NB4 (cell line): ENCODE measurements at regions not wholly inside any gene's neighbourhood (a gene's known extent, or its start where the extent isn't known, plus 50 kb on each side); places are given as distances from the start of the nearest gene placed in this dataset.

ENCODE experiments used
- DNase-seq: peaks from one replicate; pipeline ENCODE4 v3.0.0; 2010; ENCODE audit warnings: low read depth
- H3K4me3 ChIP-seq: one replicate; pipeline ENCODE4 v1.5.1; 2011; ENCODE audit warnings: mild to moderate bottlenecking, low read depth, low read length, moderate library complexity
- CTCF ChIP-seq: IDR thresholded peaks from one replicate; pipeline ENCODE4 v1.5.1; 2012; ENCODE audit warnings: low read depth, low read length
- MAX ChIP-seq: IDR thresholded peaks from 2 replicates; pipeline ENCODE4 v1.6.1; 2011; ENCODE audit warnings: low read depth, low read length
- MYC ChIP-seq: IDR thresholded peaks from 2 replicates; pipeline ENCODE4 v1.6.1; 2011; ENCODE audit warnings: low read depth, low read length
- POLR2A ChIP-seq: IDR thresholded peaks from 2 replicates; pipeline ENCODE4 v1.6.1; 2011; ENCODE audit warnings: mild to moderate bottlenecking; ENCODE audit not compliant: insufficient read length; ENCODE audit errors: extremely low read depth

- H3K4me3 ChIP-seq, result no peak overlapping the region
- TF ChIP-seq POLR2A (no peak), CTCF (no peak), MYC (no peak), MAX (no peak)
- DNase-seq, result no peak
Observed at GRCh38 chr15:31161951-31162350, 60.4 kb upstream of the TRPM1 start.

GRCh38 chr15:31162721-31163510 lies 61.4 kb upstream of the TRPM1 start:
- H3K4me3 ChIP-seq, result no peak overlapping the region
- DNase-seq, result no peak
- no peak for TF ChIP-seq POLR2A
- no peak for TF ChIP-seq MAX
- TF ChIP-seq MYC, result no peak
- no peak for TF ChIP-seq CTCF

- TF ChIP-seq POLR2A (no peak), MYC (no peak), MAX (no peak), CTCF (no peak)
- no peak for DNase-seq
- H3K4me3 ChIP-seq, result no peak overlapping the region
Observed at GRCh38 chr15:31163769-31164572, 62.4 kb upstream of the TRPM1 start.

- DNase-seq, result no peak
- TF ChIP-seq CTCF, result no peak
- no peak for TF ChIP-seq POLR2A
- no peak for TF ChIP-seq MYC
- no peak for TF ChIP-seq MAX
- H3K4me3 ChIP-seq, result no peak overlapping the region
Observed at GRCh38 chr15:31164573-31164912, 63.0 kb upstream of the TRPM1 start.

GRCh38 chr15:31169558-31169957 lies 68.0 kb upstream of the TRPM1 start:
- no peak overlapping the region for H3K4me3 ChIP-seq
- peak; percentile 73 for DNase-seq
- no peak for TF ChIP-seq CTCF
- TF ChIP-seq MYC, result 0 out of 2 replicates have a peak, but pooled peaks have one; percentile 29
- TF ChIP-seq MAX, result no peak
- no peak for TF ChIP-seq POLR2A
